Activated CD4-positive, alpha-beta memory T cell treated with anti-CD3 and anti-CD28 coated beads, Interleukin-2, amount 10 ng/mL, durations not matched to agents 7 days and 5 days (primary cell): ENCODE measurements at regions not wholly inside any gene's neighbourhood (a gene's known extent, or its start where the extent isn't known, plus 50 kb on each side); places are given as distances from the start of the nearest gene placed in this dataset.

Source experiments
- CTCF ChIA-PET: fragments of 350-600 bp; sonication (Branson Sonifier 250); formaldehyde crosslinking; loops from one replicate; lab custom pipeline; 2021; ENCODE audit warnings: antibody characterized with exemption, inconsistent platforms; lab: Charles Lee
- POLR2A ChIA-PET: fragments of 350-600 bp; sonication (Branson Sonifier 250); formaldehyde crosslinking; loops from one replicate; lab custom pipeline; 2021; ENCODE audit warnings: antibody characterized with exemption; lab: Charles Lee
- DNase-seq: peaks from one replicate; pipeline ENCODE4 v3.0.0-alpha.2; 2020
- H3K27ac Mint-ChIP-seq: one replicate; pipeline ENCODE4 v1.8.0; 2021; ENCODE audit warnings: mild to moderate bottlenecking, mixed read lengths
- H3K27me3 Mint-ChIP-seq: one replicate; pipeline ENCODE4 v1.8.0; 2021; ENCODE audit warnings: mixed read lengths
- H3K36me3 Mint-ChIP-seq: one replicate; pipeline ENCODE4 v1.8.0; 2021; ENCODE audit warnings: low read depth, mixed read lengths
- H3K4me1 Mint-ChIP-seq: one replicate; pipeline ENCODE4 v1.8.0; 2021; ENCODE audit warnings: mixed read lengths
- H3K4me3 Mint-ChIP-seq: one replicate; pipeline ENCODE4 v1.8.0; 2021; ENCODE audit warnings: mild to moderate bottlenecking, mixed read lengths
- H3K9me3 Mint-ChIP-seq: one replicate; pipeline ENCODE4 v1.8.0; 2021; ENCODE audit warnings: mixed read lengths

DNA sequence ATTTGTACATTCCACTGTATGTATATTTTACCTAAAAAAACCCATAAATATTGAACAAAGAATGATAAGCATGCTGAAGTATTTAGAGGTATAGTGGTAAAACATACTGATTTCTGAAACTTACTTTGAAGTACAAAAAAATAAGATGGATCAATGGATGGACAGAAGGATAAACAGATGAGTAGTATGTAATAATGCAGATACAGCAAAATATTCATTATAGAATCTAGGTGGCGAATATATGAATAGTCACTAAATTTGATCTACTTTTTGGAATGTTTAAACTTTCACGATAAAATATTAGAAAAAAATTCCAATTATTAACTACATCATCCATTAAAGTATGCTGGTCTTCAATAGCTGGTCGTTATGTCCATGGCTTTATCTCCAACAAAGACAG, 51.9 kb upstream of the GNB4 start:
- ChIA-PET CTCF (no interaction called here), POLR2A (no interaction called here)
- Mint-ChIP-seq H3K9me3 (no peaks in the 10 kb centered on the region), H3K27ac (no peak overlapping the region), H3K36me3 (no peaks in the 10 kb centered on the region), H3K4me1 (no peaks in the 10 kb centered on the region), H3K4me3 (no peak overlapping the region), H3K27me3 (peaks cover 8% of the 10 kb centered on the region)
- no peak for DNase-seq

DNA sequence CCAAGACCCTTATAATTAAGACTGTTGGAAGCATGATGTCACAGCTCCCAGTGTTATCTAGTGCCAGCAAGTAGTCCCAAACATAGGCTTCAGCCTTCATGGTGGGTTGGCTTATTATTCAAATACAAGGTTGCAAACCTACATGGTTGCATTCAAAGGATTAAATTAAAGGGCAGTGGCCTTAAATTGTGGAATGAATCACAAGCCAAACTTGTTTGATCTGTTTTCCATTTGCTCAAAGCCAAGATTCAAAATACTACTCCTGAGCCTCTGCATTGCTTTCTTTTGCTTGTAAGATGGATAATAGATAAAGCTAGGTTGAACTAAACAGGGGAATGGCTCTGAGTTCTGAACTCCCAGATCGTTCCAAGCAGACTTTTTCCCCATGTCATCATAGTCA, 52.4 kb upstream of the GNB4 start:
- H3K9me3 Mint-ChIP-seq = no peaks in the 10 kb centered on the region
- H3K27ac Mint-ChIP-seq = no peak overlapping the region
- H3K4me3 Mint-ChIP-seq = no peak overlapping the region
- H3K36me3 Mint-ChIP-seq = no peaks in the 10 kb centered on the region
- H3K4me1 Mint-ChIP-seq = no peaks in the 10 kb centered on the region
- ChIA-PET CTCF (no interaction called here), POLR2A (no interaction called here)
- no peak for DNase-seq
- peaks cover 8% of the 10 kb centered on the region for H3K27me3 Mint-ChIP-seq

DNA sequence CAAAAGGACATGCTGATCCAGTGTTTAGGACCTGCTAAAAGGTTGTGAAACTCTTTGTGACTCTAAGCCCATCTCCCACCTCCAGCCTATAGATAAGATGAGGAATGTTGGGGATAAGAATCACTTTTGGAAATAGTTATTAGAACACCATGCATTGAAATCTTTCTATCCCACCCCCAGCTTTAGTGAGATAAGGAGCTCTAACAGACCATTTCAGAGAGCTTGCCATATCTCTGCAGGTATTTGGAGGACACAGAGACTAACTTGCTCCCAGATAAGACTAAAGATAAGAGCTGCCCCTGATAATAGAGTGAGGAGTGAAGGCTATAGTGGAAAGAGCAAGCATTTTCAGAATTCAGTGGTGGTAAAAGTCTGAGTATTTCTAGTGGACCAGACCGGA, 53.1 kb upstream of the GNB4 start:
- Mint-ChIP-seq H3K4me1 (no peaks in the 10 kb centered on the region), H3K9me3 (no peaks in the 10 kb centered on the region), H3K27me3 (peaks cover 8% of the 10 kb centered on the region), H3K4me3 (no peak overlapping the region), H3K36me3 (no peaks in the 10 kb centered on the region), H3K27ac (no peak overlapping the region)
- CTCF ChIA-PET = interaction anchor here (0.6 kb wide), 1 partner anchor 120 kb away, joined by 5 read pairs; no protein-coding TSS in a partner anchor
- no peak for DNase-seq
- POLR2A ChIA-PET = no interaction called here

DNA sequence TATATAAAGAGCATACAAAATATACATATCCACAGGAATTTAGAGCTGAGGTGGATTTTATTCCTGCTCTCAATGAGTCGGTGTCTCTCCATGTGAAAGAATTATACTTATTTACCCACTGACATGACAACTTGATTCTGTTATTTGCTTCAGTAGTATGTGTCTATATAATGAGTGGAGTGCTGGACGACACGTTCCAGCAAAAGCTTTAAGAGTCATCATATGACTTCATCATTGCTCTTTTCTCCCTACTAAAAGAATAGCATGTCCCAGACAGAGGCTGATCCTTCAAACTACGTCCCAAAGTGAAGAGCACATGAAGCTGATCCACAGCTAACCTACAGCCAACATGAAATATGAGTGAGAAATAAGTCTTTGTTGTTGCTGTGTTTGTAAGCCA, 54.3 kb upstream of the GNB4 start:
- H3K27ac Mint-ChIP-seq = no peak overlapping the region
- ChIA-PET CTCF (no interaction called here), POLR2A (no interaction called here)
- H3K27me3 Mint-ChIP-seq = peaks cover 8% of the 10 kb centered on the region
- DNase-seq = no peak
- no peaks in the 10 kb centered on the region for H3K36me3 Mint-ChIP-seq
- H3K4me3 Mint-ChIP-seq = no peak overlapping the region
- no peaks in the 10 kb centered on the region for H3K9me3 Mint-ChIP-seq
- no peaks in the 10 kb centered on the region for H3K4me1 Mint-ChIP-seq

DNA sequence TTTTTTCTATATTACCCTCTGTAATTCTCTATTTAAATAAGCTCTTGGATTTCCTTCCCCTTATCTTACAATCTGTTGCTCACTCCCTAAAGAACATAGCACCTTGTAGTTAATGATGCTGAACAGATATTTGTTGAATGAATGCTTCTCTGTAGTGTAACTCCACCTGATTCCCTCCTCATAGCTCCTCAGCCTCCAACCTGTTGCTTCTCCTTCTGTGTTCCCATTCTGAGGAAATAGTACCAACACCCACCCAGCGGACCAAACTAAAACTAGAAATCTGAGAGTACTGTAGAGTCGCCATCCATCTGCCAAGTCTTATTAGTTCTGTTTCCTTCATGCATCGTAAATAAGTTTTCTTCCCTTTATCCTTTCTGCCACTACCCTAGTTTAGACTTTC, 55.5 kb upstream of the GNB4 start:
- no peak overlapping the region for H3K4me3 Mint-ChIP-seq
- ChIA-PET CTCF (interaction anchor here (0.6 kb wide), 1 partner anchor 494 kb away, joined by 6 read pairs; no protein-coding TSS in a partner anchor), POLR2A (no interaction called here)
- no peak for DNase-seq
- no peaks in the 10 kb centered on the region for H3K9me3 Mint-ChIP-seq
- H3K27me3 Mint-ChIP-seq = peaks cover 12% of the 10 kb centered on the region
- no peak overlapping the region for H3K27ac Mint-ChIP-seq
- H3K4me1 Mint-ChIP-seq = no peaks in the 10 kb centered on the region
- H3K36me3 Mint-ChIP-seq = no peaks in the 10 kb centered on the region

DNA sequence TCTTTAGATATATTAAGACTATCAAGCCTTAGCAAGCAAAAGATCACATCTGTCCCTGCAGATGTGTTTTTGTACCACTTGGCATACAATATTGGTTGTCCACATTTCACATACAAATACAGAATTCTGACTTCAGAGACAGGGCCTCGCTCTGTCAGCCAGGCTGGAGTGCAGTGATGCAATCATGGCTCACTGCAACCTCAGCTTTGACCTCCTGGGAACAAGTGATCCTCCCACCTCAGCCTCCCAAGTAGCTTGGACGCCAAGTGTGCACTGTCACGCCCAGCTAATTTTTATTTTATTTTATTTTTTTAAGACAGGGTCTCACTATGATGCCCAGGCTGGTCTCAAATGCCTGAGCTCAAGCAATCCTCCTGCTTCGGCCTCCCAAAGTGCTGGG, 53.0 kb upstream of the ACTL6A start:
- Mint-ChIP-seq H3K9me3 (no peaks in the 10 kb centered on the region), H3K36me3 (no peaks in the 10 kb centered on the region), H3K4me1 (no peaks in the 10 kb centered on the region), H3K4me3 (no peak overlapping the region), H3K27ac (no peak overlapping the region), H3K27me3 (peaks cover 18% of the 10 kb centered on the region)
- DNase-seq = no peak
- ChIA-PET POLR2A (no interaction called here), CTCF (no interaction called here)

DNA sequence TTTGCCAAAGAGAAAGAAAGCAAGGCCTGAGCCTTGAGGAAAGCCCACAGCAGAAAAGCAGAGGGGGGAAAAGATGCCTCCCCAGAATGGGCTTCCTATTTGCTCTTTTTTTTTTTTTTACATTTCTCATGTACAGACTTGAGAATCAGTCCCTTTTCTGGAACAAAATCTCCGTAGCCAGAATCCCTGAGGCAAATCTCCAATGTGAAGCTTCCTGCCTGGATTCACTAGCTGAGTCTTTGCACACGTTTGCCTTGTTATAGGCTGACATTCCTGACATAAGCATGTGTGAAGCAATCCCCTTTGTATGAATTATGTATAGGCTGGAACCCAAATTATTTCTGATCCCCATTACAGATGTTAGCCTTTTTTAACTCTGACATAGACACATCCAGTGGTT, 52.2 kb upstream of the ACTL6A start:
- POLR2A ChIA-PET = no interaction called here
- no peak for DNase-seq
- Mint-ChIP-seq H3K9me3 (no peaks in the 10 kb centered on the region), H3K4me3 (no peak overlapping the region), H3K36me3 (no peaks in the 10 kb centered on the region), H3K27ac (no peak overlapping the region), H3K27me3 (peaks cover 17% of the 10 kb centered on the region), H3K4me1 (no peaks in the 10 kb centered on the region)
- CTCF ChIA-PET = no interaction called here

DNA sequence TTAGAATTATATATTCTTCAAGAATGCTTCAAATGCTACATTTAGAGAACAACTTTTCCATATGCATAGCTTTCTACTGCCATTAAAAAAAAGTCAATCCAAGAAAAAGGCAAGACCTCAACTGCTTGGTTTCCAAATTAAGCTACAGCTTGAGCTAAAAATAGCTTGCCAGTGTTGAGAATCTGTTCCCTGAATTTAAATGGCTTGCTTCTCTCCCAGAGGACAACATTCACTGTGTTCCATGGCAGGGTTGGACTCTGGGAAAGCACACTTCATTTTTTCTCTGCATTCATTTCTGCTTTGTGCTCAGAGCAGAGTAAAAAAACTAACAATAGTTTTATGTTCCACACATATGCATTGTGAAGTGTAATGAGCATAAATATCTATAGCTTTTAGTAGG, 50.3 kb upstream of the ACTL6A start:
- no peak for DNase-seq
- no peak overlapping the region for H3K4me3 Mint-ChIP-seq
- CTCF ChIA-PET = interaction anchor here (0.6 kb wide), 1 partner anchor 120 kb away, joined by 3 read pairs; no protein-coding TSS in a partner anchor
- H3K4me1 Mint-ChIP-seq = no peaks in the 10 kb centered on the region
- no peaks in the 10 kb centered on the region for H3K36me3 Mint-ChIP-seq
- peaks cover 12% of the 10 kb centered on the region for H3K27me3 Mint-ChIP-seq
- H3K27ac Mint-ChIP-seq = no peak overlapping the region
- peaks cover 2% of the 10 kb centered on the region for H3K9me3 Mint-ChIP-seq
- POLR2A ChIA-PET = no interaction called here
